Astrocyte (in vitro differentiated cells and primary cell): ENCODE measurements at regions not wholly inside any gene's neighbourhood (a gene's known extent, or its start where the extent isn't known, plus 50 kb on each side); places are given as distances from the start of the nearest gene placed in this dataset.

Experiments
- DNase-seq: peaks from one replicate; pipeline ENCODE4 v3.0.0-alpha.2; 2010; ENCODE audit warnings: low read depth
- FAIRE-seq: peaks from 2 replicates; lab custom pipeline; 2011; peaks lifted over from hg19 to GRCh38; lab: Jason Lieb, UNC
- H2AFZ ChIP-seq: 2 replicates; pipeline ENCODE4 v1.6.0; 2012; ENCODE audit warnings: low read depth, low read length, inconsistent platforms
- H3K27ac ChIP-seq: 2 replicates; pipeline ENCODE4 v1.5.1; 2011; ENCODE audit warnings: low read depth, low read length, inconsistent platforms
- H3K27me3 ChIP-seq: 2 replicates; pipeline ENCODE4 v1.6.0; 2011; ENCODE audit warnings: low read length, inconsistent platforms; ENCODE audit not compliant: insufficient read depth
- H3K36me3 ChIP-seq: 2 replicates; pipeline ENCODE4 v1.5.1; 2011; ENCODE audit warnings: low read length, inconsistent platforms; ENCODE audit not compliant: insufficient read depth
- H3K4me1 ChIP-seq: 2 replicates; pipeline ENCODE4 v1.5.1; 2011; ENCODE audit warnings: low read length, inconsistent platforms; ENCODE audit not compliant: insufficient read depth
- H3K4me2 ChIP-seq: 2 replicates; pipeline ENCODE4 v1.6.0; 2012; ENCODE audit warnings: low read length, inconsistent platforms
- H3K4me3 ChIP-seq: 2 replicates; pipeline ENCODE4 v1.5.1; 2011; ENCODE audit warnings: low read depth, mild to moderate bottlenecking, low read length, inconsistent platforms; ENCODE audit not compliant: insufficient read depth
- H3K79me2 ChIP-seq: 2 replicates; pipeline ENCODE4 v1.6.0; 2012; ENCODE audit warnings: mild to moderate bottlenecking, low read length, inconsistent platforms; ENCODE audit not compliant: insufficient read depth
- H3K9ac ChIP-seq: 2 replicates; pipeline ENCODE4 v1.6.0; 2012; ENCODE audit warnings: mild to moderate bottlenecking, low read length, inconsistent platforms
- H3K9me3 ChIP-seq: 2 replicates; pipeline ENCODE4 v1.5.1; 2012; ENCODE audit warnings: low read depth, mild to moderate bottlenecking, low read length, inconsistent platforms; ENCODE audit not compliant: insufficient read depth
- H4K20me1 ChIP-seq: 2 replicates; pipeline ENCODE4 v1.6.0; 2012; ENCODE audit warnings: low read length, inconsistent platforms; ENCODE audit not compliant: insufficient read depth
- H3K27ac Mint-ChIP-seq: one replicate; pipeline ENCODE4 v1.8.0; 2021; ENCODE audit warnings: mild to moderate bottlenecking, mixed read lengths; ENCODE audit not compliant: unreplicated experiment
- H3K27me3 Mint-ChIP-seq: one replicate; pipeline ENCODE4 v1.8.0; 2021; ENCODE audit warnings: low read depth, mixed read lengths; ENCODE audit not compliant: unreplicated experiment
- H3K36me3 Mint-ChIP-seq: one replicate; pipeline ENCODE4 v1.8.0; 2021; ENCODE audit warnings: low read depth, mixed read lengths; ENCODE audit not compliant: unreplicated experiment
- H3K4me1 Mint-ChIP-seq: one replicate; pipeline ENCODE4 v1.8.0; 2021; ENCODE audit warnings: low read depth, mixed read lengths; ENCODE audit not compliant: unreplicated experiment
- H3K4me3 Mint-ChIP-seq: one replicate; pipeline ENCODE4 v1.8.0; 2021; ENCODE audit warnings: mild to moderate bottlenecking, moderate library complexity, mixed read lengths; ENCODE audit not compliant: unreplicated experiment
- H3K9me3 Mint-ChIP-seq: one replicate; pipeline ENCODE4 v1.8.0; 2021; ENCODE audit warnings: mild to moderate bottlenecking, mixed read lengths; ENCODE audit not compliant: unreplicated experiment
- CTCF ChIP-seq: IDR thresholded peaks from 2 replicates; pipeline ENCODE4 v1.5.1; 2011; ENCODE audit warnings: low read depth, mild to moderate bottlenecking, inconsistent platforms, low read length, moderate library complexity; ENCODE audit not compliant: insufficient read depth
- EZH2 ChIP-seq: IDR thresholded peaks from 2 replicates; pipeline ENCODE4 v1.6.1; 2012; ENCODE audit warnings: mild to moderate bottlenecking, low read length, inconsistent platforms; ENCODE audit not compliant: insufficient read depth

GRCh38 chr2:12141618-12142258 lies 395.3 kb downstream of the LPIN1 start:
- TF ChIP-seq EZH2, result no peak
- TF ChIP-seq CTCF, result no peak
- Histone ChIP-seq H3K27me3 (no peaks in the 10 kb centered on the region), H3K4me2 (no peak overlapping the region), H3K36me3 (no peaks in the 10 kb centered on the region), H3K79me2 (no peaks in the 10 kb centered on the region), H3K4me1 (no peaks in the 10 kb centered on the region), H2AFZ (no peak overlapping the region), H3K4me3 (no peak overlapping the region), H3K9ac (no peak overlapping the region), H3K27ac (no peak overlapping the region), H3K9me3 (no peaks in the 10 kb centered on the region), H4K20me1 (no peaks in the 10 kb centered on the region)
- no peak for FAIRE-seq
- Mint-ChIP-seq H3K9me3 (peaks cover under 1% of the 10 kb centered on the region), H3K27ac (no peak overlapping the region), H3K27me3 (peaks cover 51% of the 10 kb centered on the region), H3K36me3 (no peaks in the 10 kb centered on the region), H3K4me1 (peaks cover 1% of the 10 kb centered on the region), H3K4me3 (no peak overlapping the region)
- DNase-seq, result no peak

DNA sequence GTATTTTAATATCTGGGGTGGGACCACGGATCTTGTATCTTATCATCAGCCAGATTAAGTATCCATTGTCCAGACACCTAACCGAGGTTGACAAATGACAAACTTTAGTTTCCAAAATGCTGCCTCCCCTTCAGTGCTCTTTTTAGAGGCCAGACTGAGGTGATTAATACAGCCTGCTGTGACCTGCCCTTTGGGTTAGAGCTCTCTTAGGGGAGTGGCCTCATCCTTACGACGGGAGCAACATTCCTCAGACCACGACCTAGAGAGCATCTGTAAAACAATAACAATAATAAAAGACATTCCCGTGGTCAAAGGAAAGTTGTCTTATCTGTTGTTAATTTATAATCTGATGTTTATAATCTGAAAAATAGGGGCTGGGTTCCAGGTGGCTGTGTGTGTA lies 405.3 kb downstream of the LPIN1 start:
- H3K4me1 ChIP-seq, result peaks cover 14% of the 10 kb centered on the region
- no peak overlapping the region for H3K9ac ChIP-seq
- no peaks in the 10 kb centered on the region for H3K27me3 ChIP-seq
- FAIRE-seq (no peak), DNase-seq (peak; percentile 17)
- H3K27me3 Mint-ChIP-seq, result peaks cover 2% of the 10 kb centered on the region
- H3K79me2 ChIP-seq, result no peaks in the 10 kb centered on the region
- no peaks in the 10 kb centered on the region for H4K20me1 ChIP-seq
- no peak overlapping the region for H3K27ac ChIP-seq
- H3K4me1 Mint-ChIP-seq, result peaks cover 17% of the 10 kb centered on the region
- no peaks in the 10 kb centered on the region for H3K9me3 Mint-ChIP-seq
- H3K27ac Mint-ChIP-seq, result no peak overlapping the region
- no peak overlapping the region for H2AFZ ChIP-seq
- no peak overlapping the region for H3K4me3 ChIP-seq
- no peaks in the 10 kb centered on the region for H3K36me3 Mint-ChIP-seq
- no peak overlapping the region for H3K4me3 Mint-ChIP-seq
- H3K9me3 ChIP-seq, result no peaks in the 10 kb centered on the region
- H3K4me2 ChIP-seq, result no peak overlapping the region
- TF ChIP-seq CTCF, result no peak
- no peak for TF ChIP-seq EZH2
- H3K36me3 ChIP-seq, result no peaks in the 10 kb centered on the region

DNA sequence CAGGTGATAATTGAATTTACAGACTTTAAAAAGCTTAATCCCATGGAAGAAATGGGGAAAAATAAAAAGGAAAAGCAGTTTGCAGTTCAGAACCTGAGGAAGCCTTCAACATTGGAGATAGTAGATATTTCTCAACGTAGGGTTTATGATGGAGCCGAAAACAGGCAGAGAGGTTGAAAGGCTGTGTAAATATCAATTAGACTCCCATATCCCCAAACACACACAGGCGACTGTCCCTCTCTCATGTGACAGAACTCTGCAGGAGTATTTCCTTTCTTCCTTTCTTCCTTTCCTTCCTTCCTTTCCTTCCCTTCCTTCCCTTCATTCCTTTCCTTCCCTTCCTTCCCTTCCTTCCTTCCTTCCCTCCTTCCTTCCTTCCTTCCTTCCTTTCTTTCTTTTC lies 406.5 kb downstream of the LPIN1 start:
- Histone ChIP-seq H3K9me3 (no peaks in the 10 kb centered on the region), H3K27me3 (no peaks in the 10 kb centered on the region), H3K79me2 (no peaks in the 10 kb centered on the region), H3K4me1 (peaks cover 14% of the 10 kb centered on the region), H3K27ac (no peak overlapping the region), H2AFZ (no peak overlapping the region), H3K4me2 (no peak overlapping the region), H3K9ac (no peak overlapping the region), H4K20me1 (no peaks in the 10 kb centered on the region), H3K4me3 (no peak overlapping the region), H3K36me3 (no peaks in the 10 kb centered on the region)
- TF ChIP-seq EZH2, result no peak
- TF ChIP-seq CTCF, result no peak
- Mint-ChIP-seq H3K4me1 (peaks cover 17% of the 10 kb centered on the region), H3K27ac (no peak overlapping the region), H3K4me3 (no peak overlapping the region), H3K9me3 (no peaks in the 10 kb centered on the region), H3K36me3 (no peaks in the 10 kb centered on the region), H3K27me3 (no peaks in the 10 kb centered on the region)
- FAIRE-seq (no peak), DNase-seq (no peak)
